ENCODE measurements at regions not wholly inside any gene's neighbourhood (a gene's known extent, or its start where the extent isn't known, plus 50 kb on each side); places are given as distances from the start of the nearest gene placed in this dataset.
"Not testable (repeated sequence)": the region's sequence is repeated elsewhere in the genome, so short reads cannot be mapped to it uniquely, and the experiment has no call there.

DNA sequence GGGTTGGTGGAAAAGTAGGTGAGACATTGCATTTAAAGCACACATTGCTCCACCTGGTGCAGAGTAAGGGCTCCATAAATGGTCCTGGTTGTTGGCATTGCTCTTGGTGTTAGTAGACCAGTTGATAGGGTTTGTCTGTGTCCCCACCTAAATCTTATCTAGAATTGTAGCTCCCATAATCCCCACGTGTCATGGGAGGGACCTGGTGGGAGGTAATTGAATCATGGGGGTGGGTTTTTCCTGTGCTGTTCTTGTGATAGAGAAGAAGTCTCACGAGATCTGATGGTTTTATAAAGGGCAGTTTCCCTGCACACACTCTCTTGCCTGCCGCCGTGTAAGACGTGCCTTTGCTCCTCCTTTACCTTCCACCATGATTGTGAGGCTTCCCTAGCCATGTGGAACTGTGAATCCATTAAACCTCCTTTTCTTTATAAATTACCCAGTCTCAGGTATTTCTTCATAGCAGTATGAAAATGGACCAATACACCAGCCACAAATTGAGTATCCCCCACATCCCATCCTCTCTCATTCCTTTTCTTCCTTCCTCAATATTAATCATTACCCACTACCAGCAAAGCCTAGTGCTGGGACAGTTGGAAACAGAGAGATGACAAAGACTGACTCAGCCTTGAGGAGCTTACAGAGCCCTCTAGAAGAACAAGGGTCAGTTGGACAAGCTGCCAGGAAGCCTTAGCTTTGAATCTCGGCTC lies 285.9 kb upstream of the CRY1 start:
- TF ChIP-seq, protein P1, sequence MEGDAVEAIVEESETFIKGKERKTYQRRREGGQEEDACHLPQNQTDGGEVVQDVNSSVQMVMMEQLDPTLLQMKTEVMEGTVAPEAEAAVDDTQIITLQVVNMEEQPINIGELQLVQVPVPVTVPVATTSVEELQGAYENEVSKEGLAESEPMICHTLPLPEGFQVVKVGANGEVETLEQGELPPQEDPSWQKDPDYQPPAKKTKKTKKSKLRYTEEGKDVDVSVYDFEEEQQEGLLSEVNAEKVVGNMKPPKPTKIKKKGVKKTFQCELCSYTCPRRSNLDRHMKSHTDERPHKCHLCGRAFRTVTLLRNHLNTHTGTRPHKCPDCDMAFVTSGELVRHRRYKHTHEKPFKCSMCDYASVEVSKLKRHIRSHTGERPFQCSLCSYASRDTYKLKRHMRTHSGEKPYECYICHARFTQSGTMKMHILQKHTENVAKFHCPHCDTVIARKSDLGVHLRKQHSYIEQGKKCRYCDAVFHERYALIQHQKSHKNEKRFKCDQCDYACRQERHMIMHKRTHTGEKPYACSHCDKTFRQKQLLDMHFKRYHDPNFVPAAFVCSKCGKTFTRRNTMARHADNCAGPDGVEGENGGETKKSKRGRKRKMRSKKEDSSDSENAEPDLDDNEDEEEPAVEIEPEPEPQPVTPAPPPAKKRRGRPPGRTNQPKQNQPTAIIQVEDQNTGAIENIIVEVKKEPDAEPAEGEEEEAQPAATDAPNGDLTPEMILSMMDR (IDR thresholded peaks at IDR 0.05): not testable (repeated sequence)
- TF ChIP-seq POLR2A (IDR thresholded peaks at IDR 0.05): not testable (repeated sequence)

All from body of pancreas (tissue), 4 donors.